K562 (cell line): ENCODE measurements at regions not wholly inside any gene's neighbourhood (a gene's known extent, or its start where the extent isn't known, plus 50 kb on each side); places are given as distances from the start of the nearest gene placed in this dataset.
A peak's percentile ranks its signal among the peaks of the same experiment; 100 is the strongest.

Experiments
- ATAC-seq: fragments of 200-7000 bp; cut with Tn5 transposase; 3 replicates; pipeline ENCODE4 v1.9.1; 2020; ENCODE audit warnings: moderate library complexity
- BruUV-seq: library from RNA; stranded (reverse); fragments of 400-500 nt; replicated peaks from 2 replicates; lab custom pipeline; 2021; lab: Mats Ljungman, UMichigan
- CTCF ChIA-PET: fragments of 300-600 bp; formaldehyde crosslinking; extraction: SDS; loops from one replicate; lab custom pipeline; 2021; ENCODE audit warnings: low intra/inter-chr PET ratio; lab: Yijun Ruan, JAX
- POLR2A ChIA-PET: fragments of 300-600, 350-650 bp; sonication (Branson Sonifier 250); formaldehyde crosslinking; extraction: SDS; loops from one replicate; lab custom pipeline; 2021; ENCODE audit warnings: antibody characterized with exemption, inconsistent platforms; lab: Yijun Ruan, JAX
- DNase-seq, 4 experiments: peaks; one replicate each; pipeline versions ENCODE4 v3.0.0 to v3.0.0-alpha.2; 2011 to 2018; ENCODE audit warnings: low spot score in 3 of 4, mixed read lengths in 3 of 4; ENCODE audit errors: extremely low read depth in 1 of 4
- FAIRE-seq: peaks from 2 replicates; lab custom pipeline; 2011; peaks lifted over from hg19 to GRCh38; lab: Jason Lieb, UNC
- H2AFZ ChIP-seq: 2 replicates; pipeline ENCODE4 v1.6.0; 2011; ENCODE audit warnings: low read depth, low read length, control low read depth, inconsistent platforms
- H3K27ac ChIP-seq: fragments of 200-600 bp; 3 replicates; pipeline ENCODE4 v1.8.0; 2011; ENCODE audit warnings: low read depth, mild to moderate bottlenecking, control low read depth, inconsistent platforms, low read length, moderate library complexity, mixed read lengths; ENCODE audit errors: extremely low read depth
- H3K27me3 ChIP-seq, 2 experiments: fragments of 300-600 bp in 1 of 2; 2 replicates in 1 of 2; 3 replicates in 1 of 2; pipeline versions ENCODE4 v1.6.0 to v1.8.0; 2011; ENCODE audit warnings: inconsistent platforms in 2 of 2, low read length in 2 of 2, mild to moderate bottlenecking in 1 of 2, mixed read lengths in 1 of 2, moderate library complexity in 1 of 2; ENCODE audit not compliant: control insufficient read depth in 2 of 2, insufficient read depth in 2 of 2
- H3K36me3 ChIP-seq: fragments of 300-600 bp; 3 replicates; pipeline ENCODE4 v1.8.0; 2011; ENCODE audit warnings: mild to moderate bottlenecking, low read length, inconsistent platforms; ENCODE audit not compliant: control insufficient read depth, insufficient read depth
- H3K4me1 ChIP-seq, 2 experiments: fragments of 200-600 bp in 1 of 2; replicated peaks in 1 of 2; 2 replicates in 1 of 2; 3 replicates in 1 of 2; pipeline versions ENCODE4 v1.5.1 to v1.8.0; 2011; ENCODE audit warnings: inconsistent platforms in 2 of 2, low read length in 2 of 2, mild to moderate bottlenecking in 1 of 2, mixed read lengths in 1 of 2, moderate library complexity in 1 of 2; ENCODE audit not compliant: control insufficient read depth in 2 of 2, insufficient read depth in 2 of 2
- H3K4me2 ChIP-seq: 2 replicates; pipeline ENCODE4 v1.6.1; 2011; ENCODE audit warnings: low read length, control low read depth, inconsistent platforms, mixed read lengths; ENCODE audit not compliant: insufficient read depth
- H3K4me3 ChIP-seq: fragments of 200-600 bp; sonication (generic), shearing (Covaris generic); 2 replicates; pipeline ENCODE4 v1.5.1; 2016; ENCODE audit warnings: control low read depth, inconsistent platforms
- H3K79me2 ChIP-seq: fragments of 200-600 bp; 3 replicates; pipeline ENCODE4 v1.8.0; 2011; ENCODE audit warnings: low read length, inconsistent platforms; ENCODE audit not compliant: control insufficient read depth, insufficient read depth
- H3K9ac ChIP-seq, 2 experiments: 2 replicates each; pipeline versions ENCODE4 v1.6.0 to v1.6.1; 2011; ENCODE audit warnings: low read depth in 2 of 2, low read length in 2 of 2, control low read depth in 1 of 2, inconsistent platforms in 1 of 2, mild to moderate bottlenecking in 1 of 2, mixed read lengths in 1 of 2; ENCODE audit not compliant: insufficient read depth in 1 of 2
- H3K9me1 ChIP-seq: one replicate; pipeline ENCODE4 v1.6.0; 2011; ENCODE audit warnings: inconsistent platforms, mild to moderate bottlenecking, low read length, moderate library complexity; ENCODE audit not compliant: control insufficient read depth, insufficient read depth
- H3K9me3 ChIP-seq: replicated peaks from 2 replicates; pipeline ENCODE4 v1.5.1; 2011; ENCODE audit warnings: low read depth, low read length, inconsistent platforms; ENCODE audit not compliant: control insufficient read depth, insufficient read depth
- H4K20me1 ChIP-seq: replicated peaks from 2 replicates; pipeline ENCODE4 v1.6.1; 2011; ENCODE audit warnings: low read length, inconsistent platforms, mixed read lengths; ENCODE audit not compliant: control insufficient read depth, insufficient read depth
- BCOR ChIP-seq: fragments of 450-650 bp; IDR thresholded peaks from 2 replicates; pipeline ENCODE4 v1.6.1; 2016
- C11orf30 ChIP-seq: fragments of 450-650 bp; IDR thresholded peaks from 2 replicates; pipeline ENCODE4 v1.6.1; 2016; ENCODE audit warnings: low read depth, mild to moderate bottlenecking
- MCM5 ChIP-seq: fragments of 450-650 bp; IDR thresholded peaks from 2 replicates; pipeline ENCODE4 v1.6.1; 2016; ENCODE audit warnings: low read depth
- POLR3A ChIP-seq: IDR thresholded peaks from 2 replicates; pipeline ENCODE4 v1.6.1; 2011; ENCODE audit warnings: borderline replicate concordance, mild to moderate bottlenecking, moderate library complexity; ENCODE audit not compliant: insufficient read length, insufficient read depth; ENCODE audit errors: extremely low read depth
- SMARCA5 ChIP-seq: fragments of 450-650 bp; IDR thresholded peaks from 2 replicates; pipeline ENCODE4 v1.6.1; 2016
- TAF9B ChIP-seq: fragments of 450-650 bp; IDR thresholded peaks from 2 replicates; pipeline ENCODE4 v1.6.1; 2018; ENCODE audit warnings: mild to moderate bottlenecking; ENCODE audit not compliant: partially characterized antibody
- TBL1XR1 ChIP-seq, 2 experiments: IDR thresholded peaks; 2 replicates each; pipeline ENCODE4 v1.6.1; 2012; ENCODE audit warnings: improper control_type of control experiment in 2 of 2, low read length in 2 of 2, mild to moderate bottlenecking in 1 of 2
- YBX1 ChIP-seq: fragments of 450-650 bp; IDR thresholded peaks from 2 replicates; pipeline ENCODE4 v1.7.1; 2016; ENCODE audit warnings: mild to moderate bottlenecking
- ZNF695 ChIP-seq: fragments of 450-650 bp; formaldehyde crosslinking; IDR thresholded peaks from 2 replicates; pipeline ENCODE4 v1.4.0; 2020; ENCODE audit warnings: mild to moderate bottlenecking, moderate library complexity
- ZSCAN32 ChIP-seq: fragments of 450-650 bp; formaldehyde crosslinking; IDR thresholded peaks from 2 replicates; pipeline ENCODE4 v1.4.0; 2020; ENCODE audit warnings: mild to moderate bottlenecking, moderate library complexity
- WGBS: fragments of 100-300 bp; shearing (Covaris generic); methylation state at CpG from one replicate; pipeline ENCODE4 v1.1.6; 2016; ENCODE audit warnings: low coverage, mixed read lengths; ENCODE audit not compliant: insufficient coverage; ENCODE audit errors: missing lambda C conversion rate; 5-methylcytosine and 5-hydroxymethylcytosine counted together
- in situ Hi-C: fragments of 300-500 bp; cut with MboI; formaldehyde crosslinking; loops from 4 replicates; pipeline ENCODE4 v1.15.0; 2018; ENCODE audit warnings: inconsistent platforms, mixed read lengths
- intact Hi-C: fragments of 100-400 bp; cut with micrococcal nuclease; formaldehyde crosslinking; loops from 2 replicates; pipeline ENCODE4 v1.14.2; 2022
- TF ChIP-seq, protein P1 (sequence below): fragments of 450-650 bp; IDR thresholded peaks from 2 replicates; pipeline ENCODE4 v1.6.1; 2014; ENCODE audit warnings: low read depth, mild to moderate bottlenecking, moderate library complexity, borderline replicate concordance
- TF ChIP-seq, protein P2 (sequence below): sonication (generic); formaldehyde crosslinking; IDR thresholded peaks from 2 replicates; pipeline ENCODE4 v1.9.0; 2022; ENCODE audit warnings: mild to moderate bottlenecking, missing genetic modification reagents
- TF ChIP-seq, protein P3 (sequence below): sonication (generic); formaldehyde crosslinking; IDR thresholded peaks from 2 replicates; pipeline ENCODE4 v1.8.1; 2023; ENCODE audit warnings: mild to moderate bottlenecking, missing genetic modification reagents

DNA sequence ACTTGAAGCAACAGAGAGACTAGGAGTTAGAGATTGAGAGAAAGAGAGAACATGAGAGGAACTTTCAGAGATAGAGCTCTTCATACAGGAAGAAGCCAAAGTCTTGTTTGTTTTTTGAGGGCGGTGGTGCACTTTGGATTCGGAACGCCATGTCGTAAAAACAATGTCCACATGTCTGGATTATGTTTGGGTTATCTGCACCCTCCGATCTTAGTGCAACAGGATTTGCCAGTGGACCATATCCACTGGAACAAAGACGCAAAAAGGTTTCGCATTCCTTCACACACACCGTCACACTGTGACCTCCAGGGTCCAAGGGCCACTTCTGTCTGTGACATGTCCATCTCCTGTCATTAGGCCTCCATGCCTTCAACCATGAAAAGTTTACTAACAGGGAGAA lies 141.8 kb upstream of the ATP11B start:
- Histone ChIP-seq H3K36me3 (no peaks in the 10 kb centered on the region), H4K20me1 (no peaks in the 10 kb centered on the region; the same call in 1 of the 2 replicates), H3K9me3 (no peaks in the 10 kb centered on the region), H3K4me3 (no peak overlapping the region), H3K27ac (no peak overlapping the region), H3K79me2 (no peaks in the 10 kb centered on the region), H3K9ac (no peak overlapping the region), H3K4me2 (no peak overlapping the region), H3K9me1 (no peaks in the 10 kb centered on the region), H3K27me3 (no peaks in the 10 kb centered on the region; a peak in 1 of 5 replicates), H3K4me1 (no peaks in the 10 kb centered on the region), H2AFZ (peak overlapping the region; percentile 17; the same call in 1 of the 2 replicates)
- 10% methylated on average over 8 of the region's 8 CpGs for WGBS
- in situ Hi-C loops = no loop called here
- CTCF ChIA-PET = no interaction called here
- BruUV-seq = no TSS peak
- POLR2A ChIA-PET = interaction anchor here (1.0 kb wide), 1 partner anchor 7 kb away, joined by 3 read pairs; no protein-coding TSS in a partner anchor
- intact Hi-C loops = no loop called here
- DNase-seq = no peak
- no peak for ATAC-seq
- no peak for FAIRE-seq
- TF ChIP-seq, protein P1, sequence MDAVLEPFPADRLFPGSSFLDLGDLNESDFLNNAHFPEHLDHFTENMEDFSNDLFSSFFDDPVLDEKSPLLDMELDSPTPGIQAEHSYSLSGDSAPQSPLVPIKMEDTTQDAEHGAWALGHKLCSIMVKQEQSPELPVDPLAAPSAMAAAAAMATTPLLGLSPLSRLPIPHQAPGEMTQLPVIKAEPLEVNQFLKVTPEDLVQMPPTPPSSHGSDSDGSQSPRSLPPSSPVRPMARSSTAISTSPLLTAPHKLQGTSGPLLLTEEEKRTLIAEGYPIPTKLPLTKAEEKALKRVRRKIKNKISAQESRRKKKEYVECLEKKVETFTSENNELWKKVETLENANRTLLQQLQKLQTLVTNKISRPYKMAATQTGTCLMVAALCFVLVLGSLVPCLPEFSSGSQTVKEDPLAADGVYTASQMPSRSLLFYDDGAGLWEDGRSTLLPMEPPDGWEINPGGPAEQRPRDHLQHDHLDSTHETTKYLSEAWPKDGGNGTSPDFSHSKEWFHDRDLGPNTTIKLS = no peak
- TF ChIP-seq SMARCA5 = no peak
- TF ChIP-seq ZSCAN32 (CRISPR knock-in tag) = no peak
- TF ChIP-seq TAF9B = no peak
- no peak for TF ChIP-seq MCM5
- TF ChIP-seq BCOR = no peak
- TF ChIP-seq, protein P2, sequence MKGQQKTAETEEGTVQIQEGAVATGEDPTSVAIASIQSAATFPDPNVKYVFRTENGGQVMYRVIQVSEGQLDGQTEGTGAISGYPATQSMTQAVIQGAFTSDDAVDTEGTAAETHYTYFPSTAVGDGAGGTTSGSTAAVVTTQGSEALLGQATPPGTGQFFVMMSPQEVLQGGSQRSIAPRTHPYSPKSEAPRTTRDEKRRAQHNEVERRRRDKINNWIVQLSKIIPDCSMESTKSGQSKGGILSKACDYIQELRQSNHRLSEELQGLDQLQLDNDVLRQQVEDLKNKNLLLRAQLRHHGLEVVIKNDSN (CRISPR knock-in tag) = no peak
- no peak for TF ChIP-seq C11orf30
- TF ChIP-seq ZNF695 (CRISPR knock-in tag) = no peak
- TF ChIP-seq YBX1 = no peak
- TF ChIP-seq, protein P3, sequence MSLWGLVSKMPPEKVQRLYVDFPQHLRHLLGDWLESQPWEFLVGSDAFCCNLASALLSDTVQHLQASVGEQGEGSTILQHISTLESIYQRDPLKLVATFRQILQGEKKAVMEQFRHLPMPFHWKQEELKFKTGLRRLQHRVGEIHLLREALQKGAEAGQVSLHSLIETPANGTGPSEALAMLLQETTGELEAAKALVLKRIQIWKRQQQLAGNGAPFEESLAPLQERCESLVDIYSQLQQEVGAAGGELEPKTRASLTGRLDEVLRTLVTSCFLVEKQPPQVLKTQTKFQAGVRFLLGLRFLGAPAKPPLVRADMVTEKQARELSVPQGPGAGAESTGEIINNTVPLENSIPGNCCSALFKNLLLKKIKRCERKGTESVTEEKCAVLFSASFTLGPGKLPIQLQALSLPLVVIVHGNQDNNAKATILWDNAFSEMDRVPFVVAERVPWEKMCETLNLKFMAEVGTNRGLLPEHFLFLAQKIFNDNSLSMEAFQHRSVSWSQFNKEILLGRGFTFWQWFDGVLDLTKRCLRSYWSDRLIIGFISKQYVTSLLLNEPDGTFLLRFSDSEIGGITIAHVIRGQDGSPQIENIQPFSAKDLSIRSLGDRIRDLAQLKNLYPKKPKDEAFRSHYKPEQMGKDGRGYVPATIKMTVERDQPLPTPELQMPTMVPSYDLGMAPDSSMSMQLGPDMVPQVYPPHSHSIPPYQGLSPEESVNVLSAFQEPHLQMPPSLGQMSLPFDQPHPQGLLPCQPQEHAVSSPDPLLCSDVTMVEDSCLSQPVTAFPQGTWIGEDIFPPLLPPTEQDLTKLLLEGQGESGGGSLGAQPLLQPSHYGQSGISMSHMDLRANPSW (CRISPR knock-in tag) = no peak
- TF ChIP-seq POLR3A = no peak
- TF ChIP-seq TBL1XR1 (IDR thresholded peaks at IDR 0.05; ENCODE audit: low read length in 2 of 2) = no peak
